AG04449 (cell line): ENCODE measurements at regions not wholly inside any gene's neighbourhood (a gene's known extent, or its start where the extent isn't known, plus 50 kb on each side); places are given as distances from the start of the nearest gene placed in this dataset.

Experiments used
- CTCF ChIA-PET: fragments of 350-600 bp; formaldehyde crosslinking; extraction: SDS; loops from one replicate; lab custom pipeline; 2021; ENCODE audit warnings: antibody characterized with exemption; lab: Yijun Ruan, JAX
- POLR2A ChIA-PET: fragments of 400-600, 350-600 bp; formaldehyde crosslinking; extraction: SDS; loops from one replicate; lab custom pipeline; 2020; ENCODE audit warnings: antibody characterized with exemption, inconsistent platforms; lab: Yijun Ruan, JAX
- DNase-seq: peaks from one replicate; pipeline ENCODE4 v3.0.0-alpha.2; 2010; ENCODE audit warnings: low read depth, low spot score
- H3K4me3 ChIP-seq: 2 replicates; pipeline ENCODE4 v1.5.1; 2011; ENCODE audit warnings: low read depth, mild to moderate bottlenecking, control low read depth, low read length
- TF ChIP-seq, protein P1 (sequence below): IDR thresholded peaks from one replicate; pipeline ENCODE4 v1.5.1; 2011; ENCODE audit warnings: mild to moderate bottlenecking, moderate library complexity, low read length, control low read depth, inconsistent platforms; ENCODE audit not compliant: insufficient read depth; ENCODE audit errors: missing control alignments

DNA sequence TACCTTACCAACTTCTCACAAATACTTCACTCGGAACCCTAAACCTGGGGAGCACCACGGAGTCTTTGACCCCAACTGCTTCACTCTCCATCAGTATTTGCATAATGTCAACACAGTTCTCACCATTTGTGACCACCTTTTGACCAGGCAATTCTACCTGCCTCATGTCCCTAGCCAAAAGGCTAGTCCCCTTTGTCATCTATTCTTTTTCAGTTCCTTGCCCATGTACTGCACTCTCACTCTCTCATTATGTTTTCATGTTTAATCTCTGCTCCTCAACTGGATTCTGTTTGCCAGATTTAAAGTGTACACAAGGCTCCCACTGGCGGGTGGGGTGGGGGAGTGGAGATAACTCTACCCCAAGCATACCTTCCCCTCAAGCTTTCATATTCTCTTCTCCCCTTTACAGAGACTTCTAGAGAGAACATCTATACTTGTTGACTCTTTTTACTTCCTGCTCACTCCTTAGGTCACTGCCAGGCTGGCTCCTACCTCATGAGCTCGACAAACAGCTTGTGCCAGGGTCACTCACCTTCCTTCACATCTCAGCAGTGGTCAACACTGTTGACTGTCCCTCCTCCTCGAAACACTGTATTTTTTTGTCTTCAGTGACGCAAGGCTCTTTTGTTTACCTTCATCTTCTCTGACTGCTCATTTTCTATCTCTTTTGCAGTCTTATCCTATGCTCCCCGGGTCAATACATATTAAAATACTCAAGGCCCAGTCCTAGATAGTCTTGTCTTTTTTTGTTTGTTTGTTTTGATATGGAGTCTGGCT, 88.7 kb upstream of the MAP4K3 start:
- POLR2A ChIA-PET: no interaction called here
- no peak overlapping the region for H3K4me3 ChIP-seq
- DNase-seq: no peak

DNA sequence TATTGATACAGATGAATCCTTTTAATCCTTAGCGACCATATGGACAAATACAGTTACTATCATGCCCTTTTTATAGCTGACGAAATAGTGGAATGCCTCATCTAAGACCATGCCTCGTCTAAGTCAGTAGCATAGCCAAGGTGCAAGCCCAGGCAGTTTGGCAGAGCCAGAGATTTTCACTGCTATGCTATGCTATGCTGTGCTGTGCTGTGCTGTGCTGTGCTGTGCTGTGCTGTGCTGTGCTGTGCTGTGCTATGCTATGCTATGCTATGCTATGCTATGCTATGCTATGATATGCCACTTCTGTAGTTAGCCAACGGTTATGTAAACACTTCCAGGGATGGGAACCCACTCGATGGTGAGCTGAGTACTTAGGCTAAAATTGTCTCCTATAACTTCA, 91.6 kb upstream of the MAP4K3 start:
- no peak for DNase-seq
- H3K4me3 ChIP-seq: no peak overlapping the region
- TF ChIP-seq, protein P1, sequence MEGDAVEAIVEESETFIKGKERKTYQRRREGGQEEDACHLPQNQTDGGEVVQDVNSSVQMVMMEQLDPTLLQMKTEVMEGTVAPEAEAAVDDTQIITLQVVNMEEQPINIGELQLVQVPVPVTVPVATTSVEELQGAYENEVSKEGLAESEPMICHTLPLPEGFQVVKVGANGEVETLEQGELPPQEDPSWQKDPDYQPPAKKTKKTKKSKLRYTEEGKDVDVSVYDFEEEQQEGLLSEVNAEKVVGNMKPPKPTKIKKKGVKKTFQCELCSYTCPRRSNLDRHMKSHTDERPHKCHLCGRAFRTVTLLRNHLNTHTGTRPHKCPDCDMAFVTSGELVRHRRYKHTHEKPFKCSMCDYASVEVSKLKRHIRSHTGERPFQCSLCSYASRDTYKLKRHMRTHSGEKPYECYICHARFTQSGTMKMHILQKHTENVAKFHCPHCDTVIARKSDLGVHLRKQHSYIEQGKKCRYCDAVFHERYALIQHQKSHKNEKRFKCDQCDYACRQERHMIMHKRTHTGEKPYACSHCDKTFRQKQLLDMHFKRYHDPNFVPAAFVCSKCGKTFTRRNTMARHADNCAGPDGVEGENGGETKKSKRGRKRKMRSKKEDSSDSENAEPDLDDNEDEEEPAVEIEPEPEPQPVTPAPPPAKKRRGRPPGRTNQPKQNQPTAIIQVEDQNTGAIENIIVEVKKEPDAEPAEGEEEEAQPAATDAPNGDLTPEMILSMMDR: no peak
- CTCF ChIA-PET: interaction anchor here (1.4 kb wide), 2 partner anchors 15 to 168 kb away, joined by 3 read pairs; no protein-coding TSS in a partner anchor
- POLR2A ChIA-PET: no interaction called here

More for the DNA sequence above, 88.7 kb upstream of the MAP4K3 start:
- TF ChIP-seq, protein P1: no peak
- CTCF ChIA-PET: interaction anchor here (0.8 to 6.3 kb wide), 4 partner anchors 9 to 67 kb away, joined by 3 to 41 read pairs (median 8); no protein-coding TSS in a partner anchor

DNA sequence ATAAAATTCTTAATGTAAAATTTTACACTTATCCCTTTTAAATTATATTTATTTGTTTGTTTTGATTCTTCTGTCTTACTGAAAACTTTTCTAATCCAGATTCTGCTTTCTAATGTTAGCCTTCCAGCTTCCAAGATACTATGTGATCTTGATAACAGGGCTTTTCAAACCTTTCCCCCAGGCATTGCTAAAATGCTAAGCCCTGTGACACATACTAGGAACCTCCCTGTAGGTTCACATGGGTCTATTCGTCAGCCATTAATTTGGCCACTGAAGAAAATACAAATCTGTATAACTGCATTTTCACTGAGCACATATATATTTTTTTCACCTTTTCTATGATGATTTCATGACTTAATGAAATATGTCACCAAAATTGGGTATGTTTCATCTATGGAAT, 92.8 kb upstream of the MAP4K3 start:
- CTCF ChIA-PET: interaction anchor here (0.9 to 1.4 kb wide), 4 partner anchors 12 to 167 kb away, joined by 3 read pairs; no protein-coding TSS in a partner anchor
- POLR2A ChIA-PET: interaction anchor here (0.6 to 0.9 kb wide), 2 partner anchors 38 to 95 kb away, joined by 3 read pairs; no protein-coding TSS in a partner anchor

DNA sequence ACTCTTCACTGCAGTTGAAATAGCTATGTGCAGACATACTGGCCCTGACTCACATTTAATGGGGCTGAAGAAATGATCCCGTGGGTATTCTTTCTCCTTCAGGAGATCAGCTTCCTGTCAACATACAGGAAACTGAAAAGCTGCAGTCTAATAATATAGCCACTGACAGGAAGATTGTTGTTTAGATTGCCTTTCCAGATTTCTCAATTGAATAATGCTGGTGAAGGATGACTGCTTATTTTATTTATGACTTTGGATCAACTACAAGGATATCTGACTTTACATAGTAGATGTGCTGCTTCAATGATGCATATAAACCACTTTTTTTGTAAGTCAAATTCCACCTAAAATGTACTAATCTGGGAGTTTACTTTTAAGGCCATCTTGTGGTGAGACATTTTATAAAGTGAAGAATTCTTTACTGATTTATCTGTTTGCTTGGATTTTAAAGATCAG, 93.4 kb upstream of the MAP4K3 start:
- no peak overlapping the region for H3K4me3 ChIP-seq
- ChIA-PET POLR2A (interaction anchor here (0.9 kb wide), 1 partner anchor 38 kb away, joined by 3 read pairs; no protein-coding TSS in a partner anchor), CTCF (interaction anchor here (0.9 to 1.4 kb wide), 4 partner anchors 13 to 166 kb away, joined by 3 read pairs; no protein-coding TSS in a partner anchor)
- DNase-seq: no peak
- TF ChIP-seq, protein P1: no peak

More for the DNA sequence above, 92.8 kb upstream of the MAP4K3 start:
- no peak overlapping the region for H3K4me3 ChIP-seq
- no peak for DNase-seq
- TF ChIP-seq, protein P1: no peak

DNA sequence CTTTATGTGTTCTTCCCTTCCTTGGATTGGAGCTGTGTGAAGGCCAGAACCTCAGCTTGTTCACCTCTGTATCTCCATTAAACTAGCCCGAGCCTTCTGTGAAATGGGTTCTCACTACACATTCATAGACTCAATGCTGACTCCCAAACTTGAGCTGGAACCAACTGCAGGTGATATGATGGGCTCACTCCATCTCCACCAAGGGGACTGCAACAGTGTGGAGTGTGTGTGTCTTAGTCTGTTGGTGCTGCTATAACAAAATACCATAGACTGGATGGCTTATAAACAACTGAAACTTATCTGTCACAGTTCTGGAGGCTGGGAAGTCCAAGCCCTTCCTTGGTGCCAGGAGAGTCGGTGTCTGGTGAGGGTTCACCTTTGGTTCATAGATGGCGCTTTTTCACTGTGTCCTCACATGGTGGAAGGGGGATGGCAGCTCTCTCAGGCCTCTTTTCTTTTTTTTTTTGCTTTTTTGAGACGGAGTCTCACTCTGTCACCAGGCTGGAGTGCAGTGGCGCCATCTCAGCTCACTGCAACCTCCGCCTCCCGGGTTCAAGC, 94.2 kb upstream of the MAP4K3 start:
- TF ChIP-seq, protein P1: no peak
- ChIA-PET CTCF (interaction anchor here (0.6 to 3.0 kb wide), 4 partner anchors 17 to 521 kb away, joined by 3 to 17 read pairs (median 4); no protein-coding TSS in a partner anchor), POLR2A (no interaction called here)
- no peak overlapping the region for H3K4me3 ChIP-seq
- DNase-seq: no peak
